H1 (cell line): ENCODE measurements at regions not wholly inside any gene's neighbourhood (a gene's known extent, or its start where the extent isn't known, plus 50 kb on each side); places are given as distances from the start of the nearest gene placed in this dataset.

Experiments used
- ATF3 ChIP-seq: IDR thresholded peaks from 2 replicates; pipeline ENCODE4 v1.6.1; 2011; ENCODE audit warnings: low read depth, mild to moderate bottlenecking, low read length; ENCODE audit not compliant: insufficient read depth
- CHD1 ChIP-seq: IDR thresholded peaks from 2 replicates; pipeline ENCODE4 v1.6.1; 2012; ENCODE audit warnings: low read depth, low read length, improper control_type of control experiment
- CREB1 ChIP-seq: IDR thresholded peaks from 2 replicates; pipeline ENCODE4 v1.6.1; 2012; ENCODE audit warnings: inconsistent platforms
- CTCF ChIP-seq, 3 experiments: IDR thresholded peaks; 1 replicate in 2 of 3; 2 replicates in 1 of 3; pipeline versions ENCODE4 v1.5.1 to v1.6.1; 2011; ENCODE audit warnings: low read length in 3 of 3, mild to moderate bottlenecking in 3 of 3, inconsistent platforms in 2 of 3, low read depth in 1 of 3, moderate library complexity in 1 of 3; ENCODE audit not compliant: insufficient read depth in 1 of 3; ENCODE audit errors: control extremely low read depth in 1 of 3
- EP300 ChIP-seq, 2 experiments: IDR thresholded peaks; 1 replicate in 1 of 2; 2 replicates in 1 of 2; pipeline ENCODE4 v1.6.1; 2011 to 2012; ENCODE audit warnings: low read depth in 2 of 2, low read length in 2 of 2, mild to moderate bottlenecking in 2 of 2, borderline replicate concordance in 1 of 2, inconsistent platforms in 1 of 2, moderate library complexity in 1 of 2
- EZH2 ChIP-seq: fragments of 200-600 bp; sonication (generic); IDR thresholded peaks from 2 replicates; pipeline ENCODE4 v1.7.1; 2012; ENCODE audit warnings: low read depth, mild to moderate bottlenecking, moderate library complexity, low read length, inconsistent platforms; ENCODE audit not compliant: severe bottlenecking
- KDM1A ChIP-seq: fragments of 200-600, 300-600 bp; sonication (generic); IDR thresholded peaks from 2 replicates; pipeline ENCODE4 v1.7.1; 2016; ENCODE audit warnings: mild to moderate bottlenecking, low read length, borderline replicate concordance
- MAX ChIP-seq: IDR thresholded peaks from 2 replicates; pipeline ENCODE4 v1.6.1; 2012; ENCODE audit warnings: inconsistent platforms
- POLR2A ChIP-seq, 2 experiments: IDR thresholded peaks; 1 replicate in 1 of 2; 2 replicates in 1 of 2; pipeline ENCODE4 v1.6.1; 2011; ENCODE audit warnings: low read depth in 2 of 2, low read length in 2 of 2, mild to moderate bottlenecking in 2 of 2; ENCODE audit errors: control extremely low read depth in 1 of 2
- RFX5 ChIP-seq: IDR thresholded peaks from 2 replicates; pipeline ENCODE4 v1.6.1; 2011; ENCODE audit warnings: low read depth, low read length, improper control_type of control experiment, borderline replicate concordance
- SAP30 ChIP-seq: fragments of 300-600 bp; sonication (generic); IDR thresholded peaks from 2 replicates; pipeline ENCODE4 v1.7.1; 2012; ENCODE audit warnings: low read length, moderate library complexity, mild to moderate bottlenecking, inconsistent platforms; ENCODE audit not compliant: insufficient read depth, insufficient replicate concordance
- SIN3A ChIP-seq, 2 experiments: IDR thresholded peaks in 1 of 2; conservative IDR thresholded peaks in 1 of 2; 2 replicates each; pipeline ENCODE4 v1.6.1; 2011 to 2012; ENCODE audit warnings: low read length in 2 of 2, improper control_type of control experiment in 1 of 2, low read depth in 1 of 2, mild to moderate bottlenecking in 1 of 2
- TF ChIP-seq, protein P1 (sequence below): IDR thresholded peaks from 2 replicates; pipeline ENCODE4 v1.6.1; 2011; ENCODE audit warnings: low read length, improper control_type of control experiment

DNA sequence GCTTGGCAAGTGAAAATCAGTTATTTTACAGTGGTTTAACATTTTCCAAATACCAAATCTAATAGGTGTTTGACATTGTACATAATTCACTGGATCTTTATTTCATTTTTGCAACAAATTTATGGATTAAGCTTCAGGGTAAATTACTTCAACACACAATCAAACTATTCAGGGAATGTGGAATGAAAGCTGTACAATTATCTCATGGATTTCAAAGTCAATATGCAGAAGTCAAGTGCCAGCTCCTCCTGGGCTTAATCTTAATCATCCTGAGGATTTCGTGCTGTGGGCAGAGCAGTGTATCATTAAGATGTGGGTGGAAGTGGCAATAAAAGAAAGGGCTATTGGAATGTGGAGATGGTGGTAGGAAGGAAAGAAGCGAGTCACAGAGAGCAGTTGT lies 548.8 kb downstream of the COL12A1 start:
- TF ChIP-seq CREB1 (no peak), CTCF (IDR thresholded peaks at IDR 0.05; ENCODE audit: control extremely low read depth in 1 of 3, insufficient read depth in 1 of 3, low read depth in 1 of 3, low read length in 3 of 3) (no peak), POLR2A (IDR thresholded peaks at IDR 0.05; ENCODE audit: control extremely low read depth in 1 of 2, low read depth in 2 of 2, low read length in 2 of 2) (no peak), MAX (no peak), CHD1 (no peak), EZH2 (no peak), EP300 (IDR thresholded peaks at IDR 0.05; ENCODE audit: borderline replicate concordance in 1 of 2, low read depth in 2 of 2, low read length in 2 of 2) (no peak), KDM1A (no peak), SAP30 (no peak), SIN3A (conservative IDR thresholded peaks at IDR 0.05 in 1 of 2, IDR thresholded peaks at IDR 0.05 in 1 of 2; ENCODE audit: low read depth in 1 of 2, low read length in 2 of 2) (no peak), ATF3 (no peak), RFX5 (no peak)
- TF ChIP-seq, protein P1, sequence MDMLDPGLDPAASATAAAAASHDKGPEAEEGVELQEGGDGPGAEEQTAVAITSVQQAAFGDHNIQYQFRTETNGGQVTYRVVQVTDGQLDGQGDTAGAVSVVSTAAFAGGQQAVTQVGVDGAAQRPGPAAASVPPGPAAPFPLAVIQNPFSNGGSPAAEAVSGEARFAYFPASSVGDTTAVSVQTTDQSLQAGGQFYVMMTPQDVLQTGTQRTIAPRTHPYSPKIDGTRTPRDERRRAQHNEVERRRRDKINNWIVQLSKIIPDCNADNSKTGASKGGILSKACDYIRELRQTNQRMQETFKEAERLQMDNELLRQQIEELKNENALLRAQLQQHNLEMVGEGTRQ, result no peak
